ENCODE measurements at regions not wholly inside any gene's neighbourhood (a gene's known extent, or its start where the extent isn't known, plus 50 kb on each side); places are given as distances from the start of the nearest gene placed in this dataset.

- no peak overlapping the region for H3K4ac ChIP-seq (replicated peaks; ENCODE audit: insufficient read length, low read depth, low read length)
- H3K14ac ChIP-seq (ENCODE audit: insufficient read length) = no peak overlapping the region
- no peak overlapping the region for H2AFZ ChIP-seq (ENCODE audit: low read length)
- no peak overlapping the region for H3K27ac ChIP-seq (ENCODE audit: low read depth, low read length)
- H3K23me2 ChIP-seq (ENCODE audit: low read depth, low read length) = no peaks in the 10 kb centered on the region
- H3K36me3 ChIP-seq (ENCODE audit: control insufficient read depth in 2 of 4, insufficient read depth in 4 of 4, low read length in 3 of 4) = no peaks in the 10 kb centered on the region
- DNase-seq (ENCODE audit: low read depth in 1 of 2, low spot score in 2 of 2) (no peak), FAIRE-seq (no peak)
- no peak overlapping the region for H2BK15ac ChIP-seq (ENCODE audit: low read length)
- no peak overlapping the region for H3K4me3 ChIP-seq (ENCODE audit: extremely low read depth in 1 of 4, insufficient read depth in 2 of 4, low read depth in 3 of 4, low read length in 4 of 4)
- no peak overlapping the region for H2BK20ac ChIP-seq (ENCODE audit: low read length)
- H2BK120ac ChIP-seq (replicated peaks; ENCODE audit: low read depth, low read length) = no peak overlapping the region
- no peaks in the 10 kb centered on the region for H3K79me1 ChIP-seq (ENCODE audit: low read depth, low read length)
- H3K9me3 ChIP-seq (ENCODE audit: insufficient read depth in 2 of 2, low read depth in 1 of 2, low read length in 1 of 2) = no peaks in the 10 kb centered on the region
- H3K18ac ChIP-seq (ENCODE audit: extremely low read depth, low read length) = no peak overlapping the region
- H2AK5ac ChIP-seq (ENCODE audit: low read depth, low read length) = no peak overlapping the region
- no peak overlapping the region for H3K23ac ChIP-seq (ENCODE audit: insufficient read length)
- no peaks in the 10 kb centered on the region for H3K4me1 ChIP-seq (replicated peaks in 1 of 4; ENCODE audit: control insufficient read depth in 3 of 4, insufficient read depth in 4 of 4, low read length in 3 of 4)
- H3K79me2 ChIP-seq (ENCODE audit: control insufficient read depth in 1 of 2, insufficient read depth in 2 of 2, low read length in 2 of 2) = no peaks in the 10 kb centered on the region
- no peak overlapping the region for H3K4me2 ChIP-seq (ENCODE audit: insufficient read depth in 1 of 2, low read depth in 2 of 2, low read length in 2 of 2)
- no peak overlapping the region for H3K9ac ChIP-seq (replicated peaks in 1 of 4; ENCODE audit: extremely low read depth in 1 of 4, low read depth in 3 of 4, low read length in 3 of 4)
- H4K20me1 ChIP-seq (replicated peaks in 1 of 2; ENCODE audit: control insufficient read depth in 1 of 2, insufficient read depth in 2 of 2, low read length in 2 of 2) = no peaks in the 10 kb centered on the region
- CTCF ChIA-PET (ENCODE audit: partially characterized antibody) = no interaction called here
- H3K27me3 ChIP-seq (replicated peaks in 1 of 4; ENCODE audit: control insufficient read depth in 3 of 4, extremely low read depth in 1 of 4, insufficient read depth in 3 of 4, low read length in 3 of 4) = no peaks in the 10 kb centered on the region
- H4K91ac ChIP-seq (replicated peaks; ENCODE audit: insufficient read length, low read length) = no peak overlapping the region
- H2BK12ac ChIP-seq (ENCODE audit: low read depth, low read length) = no peak overlapping the region
- H4K5ac ChIP-seq (ENCODE audit: insufficient read length, low read depth, low read length) = no peak overlapping the region
- no peak overlapping the region for H2BK5ac ChIP-seq (ENCODE audit: low read depth, low read length)
- WGBS, 2 experiments (ENCODE audit: extremely low coverage in 1 of 2, insufficient coverage in 1 of 2, insufficient read length in 1 of 2, insufficient replicate concordance in 2 of 2, low coverage in 1 of 2, low lambda C conversion rate in 2 of 2, missing lambda C conversion rate in 1 of 2) = 78% methylated on average over 1 of the region's 1 CpG; no CpG with 5 or more reads in 1 of the 2 experiments
- no peak overlapping the region for H3K56ac ChIP-seq (replicated peaks; ENCODE audit: insufficient read length, low read depth, low read length)
- TF ChIP-seq CEBPB (IDR thresholded peaks at IDR 0.05; ENCODE audit: low read depth, low read length) (no peak), TBP (IDR thresholded peaks at IDR 0.05; ENCODE audit: low read depth, low read length) (no peak), BCL11A (IDR thresholded peaks at IDR 0.05; ENCODE audit: low read depth in 2 of 2, low read length in 2 of 2) (no peak), TEAD4 (IDR thresholded peaks at IDR 0.05; ENCODE audit: low read depth, low read length) (no peak), POLR2AphosphoS5 (IDR thresholded peaks at IDR 0.05; ENCODE audit: low read depth, low read length) (no peak), RXRA (IDR thresholded peaks at IDR 0.05; ENCODE audit: insufficient read depth, low read depth, low read length) (no peak), SIRT6 (IDR thresholded peaks at IDR 0.05; ENCODE audit: low read length) (no peak), BACH1 (IDR thresholded peaks at IDR 0.05; ENCODE audit: low read length) (no peak), SP2 (IDR thresholded peaks at IDR 0.05; ENCODE audit: low read length) (no peak), NANOG (IDR thresholded peaks at IDR 0.05; ENCODE audit: insufficient read depth, low read depth, low read length, poor library complexity, severe bottlenecking) (no peak), SRF (IDR thresholded peaks at IDR 0.05; ENCODE audit: low read depth, low read length) (no peak), YY1 (IDR thresholded peaks at IDR 0.05; ENCODE audit: low read depth, low read length) (no peak), EZH2 (IDR thresholded peaks at IDR 0.05; ENCODE audit: low read depth, low read length, severe bottlenecking) (no peak), GABPA (IDR thresholded peaks at IDR 0.05; ENCODE audit: borderline replicate concordance, insufficient read depth, low read length) (no peak)
- TF ChIP-seq, protein P1, sequence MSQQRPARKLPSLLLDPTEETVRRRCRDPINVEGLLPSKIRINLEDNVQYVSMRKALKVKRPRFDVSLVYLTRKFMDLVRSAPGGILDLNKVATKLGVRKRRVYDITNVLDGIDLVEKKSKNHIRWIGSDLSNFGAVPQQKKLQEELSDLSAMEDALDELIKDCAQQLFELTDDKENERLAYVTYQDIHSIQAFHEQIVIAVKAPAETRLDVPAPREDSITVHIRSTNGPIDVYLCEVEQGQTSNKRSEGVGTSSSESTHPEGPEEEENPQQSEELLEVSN (IDR thresholded peaks at IDR 0.05) = no peak
- H4K8ac ChIP-seq (ENCODE audit: extremely low read depth, insufficient read depth, low read length) = no peak overlapping the region
- POLR2A ChIA-PET (ENCODE audit: partially characterized antibody) = no interaction called here
Observed at GRCh38 chr9:80093695-80094094, 521.9 kb downstream of the TLE4 start.
